ENCODE measurements at regions not wholly inside any gene's neighbourhood (a gene's known extent, or its start where the extent isn't known, plus 50 kb on each side); places are given as distances from the start of the nearest gene placed in this dataset.
"Not testable (repeated sequence)": the region's sequence is repeated elsewhere in the genome, so short reads cannot be mapped to it uniquely, and the experiment has no call there.

DNA sequence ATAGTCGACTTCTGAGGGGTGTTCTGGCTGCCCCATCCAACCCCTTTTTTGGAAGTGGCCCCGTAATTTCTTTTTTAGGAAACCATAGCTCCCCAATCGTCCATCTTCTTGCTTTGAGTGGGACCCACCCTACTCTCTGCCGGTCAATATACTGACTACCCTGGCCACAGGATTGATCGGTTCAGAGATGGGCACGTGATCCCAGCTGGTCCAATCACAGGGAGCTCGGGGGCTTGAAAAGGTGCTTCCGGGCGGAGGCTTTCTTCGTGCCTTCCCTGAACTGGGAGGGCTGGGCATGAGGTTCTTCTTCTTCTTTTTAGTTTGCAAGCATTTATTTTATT lies 78.7 kb upstream of the SH3PXD2B start:
- no peak overlapping the region for H3K4me3 Mint-ChIP-seq
- no peaks in the 10 kb centered on the region for H3K9me3 Mint-ChIP-seq
- 83% methylated on average over 10 of the region's 10 CpGs for WGBS (ENCODE audit: insufficient coverage)
- H3K36me3 Mint-ChIP-seq = no peaks in the 10 kb centered on the region
- H3K4me3 ChIP-seq (ENCODE audit: low read length) = no peak overlapping the region
- H3K27me3 Mint-ChIP-seq (ENCODE audit: low read depth in 2 of 2) = peaks cover 5 to 18% of the 10 kb centered on the region in 2 donors
- no peaks in the 10 kb centered on the region for H3K9me3 ChIP-seq (ENCODE audit: control insufficient read depth, insufficient read depth, low read length)
- no peak overlapping the region for H3K27ac Mint-ChIP-seq
- H3K36me3 ChIP-seq (ENCODE audit: control insufficient read depth, insufficient read depth, low read length) = no peaks in the 10 kb centered on the region
- ATAC-seq (no peak), DNase-seq (no peak)
- intact Hi-C loops (cut with micrococcal nuclease) = no loop called here
- no peaks in the 10 kb centered on the region for H3K4me1 ChIP-seq (ENCODE audit: control insufficient read depth, insufficient read depth, low read length)
- peaks cover 0 to 7% of the 10 kb centered on the region in 2 donors for H3K4me1 Mint-ChIP-seq
- no peak overlapping the region for H3K27ac ChIP-seq (ENCODE audit: low read length)
- H3K27me3 ChIP-seq (ENCODE audit: control insufficient read depth, insufficient read depth, low read length) = no peaks in the 10 kb centered on the region
- TF ChIP-seq, protein P1, sequence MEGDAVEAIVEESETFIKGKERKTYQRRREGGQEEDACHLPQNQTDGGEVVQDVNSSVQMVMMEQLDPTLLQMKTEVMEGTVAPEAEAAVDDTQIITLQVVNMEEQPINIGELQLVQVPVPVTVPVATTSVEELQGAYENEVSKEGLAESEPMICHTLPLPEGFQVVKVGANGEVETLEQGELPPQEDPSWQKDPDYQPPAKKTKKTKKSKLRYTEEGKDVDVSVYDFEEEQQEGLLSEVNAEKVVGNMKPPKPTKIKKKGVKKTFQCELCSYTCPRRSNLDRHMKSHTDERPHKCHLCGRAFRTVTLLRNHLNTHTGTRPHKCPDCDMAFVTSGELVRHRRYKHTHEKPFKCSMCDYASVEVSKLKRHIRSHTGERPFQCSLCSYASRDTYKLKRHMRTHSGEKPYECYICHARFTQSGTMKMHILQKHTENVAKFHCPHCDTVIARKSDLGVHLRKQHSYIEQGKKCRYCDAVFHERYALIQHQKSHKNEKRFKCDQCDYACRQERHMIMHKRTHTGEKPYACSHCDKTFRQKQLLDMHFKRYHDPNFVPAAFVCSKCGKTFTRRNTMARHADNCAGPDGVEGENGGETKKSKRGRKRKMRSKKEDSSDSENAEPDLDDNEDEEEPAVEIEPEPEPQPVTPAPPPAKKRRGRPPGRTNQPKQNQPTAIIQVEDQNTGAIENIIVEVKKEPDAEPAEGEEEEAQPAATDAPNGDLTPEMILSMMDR (IDR thresholded peaks at IDR 0.05) = no peak

DNA sequence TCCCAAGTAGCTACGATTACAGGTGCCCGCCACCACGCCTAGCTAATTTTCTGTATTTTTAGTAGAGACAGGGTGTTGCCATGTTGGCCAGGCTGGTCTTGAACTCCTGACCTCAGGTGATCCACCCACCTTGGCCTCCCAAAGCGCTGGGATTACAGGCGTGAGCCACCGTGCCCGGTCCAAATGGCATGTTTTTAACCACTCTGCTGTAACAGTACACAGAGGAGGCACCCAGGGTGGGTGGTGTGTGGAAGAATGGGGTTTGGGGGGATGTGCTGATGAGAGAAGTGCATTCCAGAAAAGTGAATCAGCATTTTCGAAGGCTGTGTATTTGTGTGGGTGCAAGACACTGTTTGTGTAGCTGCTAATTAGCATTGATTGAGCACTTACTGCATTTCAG lies 78.1 kb upstream of the SH3PXD2B start:
- H3K4me3 Mint-ChIP-seq; DNase-seq; H3K27ac Mint-ChIP-seq; H3K4me1 Mint-ChIP-seq; H3K36me3 ChIP-seq (ENCODE audit: control insufficient read depth, insufficient read depth, low read length); H3K4me3 ChIP-seq (ENCODE audit: low read length); ATAC-seq; H3K9me3 ChIP-seq (ENCODE audit: control insufficient read depth, insufficient read depth, low read length); H3K9me3 Mint-ChIP-seq; intact Hi-C loops (cut with micrococcal nuclease); H3K36me3 Mint-ChIP-seq; H3K27ac ChIP-seq (ENCODE audit: low read length); H3K4me1 ChIP-seq (ENCODE audit: control insufficient read depth, insufficient read depth, low read length); H3K27me3 ChIP-seq (ENCODE audit: control insufficient read depth, insufficient read depth, low read length): not testable (repeated sequence)
- H3K27me3 Mint-ChIP-seq (ENCODE audit: low read depth in 2 of 2) = peaks cover 11 to 18% of the 10 kb centered on the region in 2 donors
- WGBS (ENCODE audit: insufficient coverage) = 91% methylated on average over 8 of the region's 8 CpGs

DNA sequence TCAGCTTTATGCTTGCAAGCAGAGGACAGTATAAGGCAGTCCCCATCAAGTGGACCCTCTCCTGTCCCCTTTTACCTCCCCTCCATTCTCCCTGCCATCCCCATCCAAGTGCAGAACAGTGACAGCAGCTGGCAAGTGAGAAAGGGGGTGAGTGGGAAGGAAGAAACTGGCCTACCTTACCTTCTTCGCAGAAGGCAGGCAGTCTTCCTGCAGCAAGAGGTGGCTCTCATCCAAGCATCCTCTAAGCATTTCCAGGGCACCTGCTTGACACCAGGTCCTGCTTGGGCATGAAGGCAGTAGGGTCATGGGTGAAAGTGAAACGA lies 77.3 kb upstream of the SH3PXD2B start:
- Histone ChIP-seq H3K36me3 (ENCODE audit: control insufficient read depth, insufficient read depth, low read length) (no peaks in the 10 kb centered on the region), H3K4me1 (ENCODE audit: control insufficient read depth, insufficient read depth, low read length) (no peaks in the 10 kb centered on the region), H3K27me3 (ENCODE audit: control insufficient read depth, insufficient read depth, low read length) (no peaks in the 10 kb centered on the region), H3K9me3 (ENCODE audit: control insufficient read depth, insufficient read depth, low read length) (no peaks in the 10 kb centered on the region), H3K27ac (ENCODE audit: low read length) (no peak overlapping the region), H3K4me3 (ENCODE audit: low read length) (no peak overlapping the region)
- Mint-ChIP-seq H3K27me3 (ENCODE audit: low read depth in 2 of 2) (peaks cover 19 to 25% of the 10 kb centered on the region in 2 donors), H3K27ac (no peak overlapping the region), H3K4me1 (peaks cover 0 to 7% of the 10 kb centered on the region in 2 donors), H3K4me3 (no peak overlapping the region), H3K36me3 (no peaks in the 10 kb centered on the region), H3K9me3 (no peaks in the 10 kb centered on the region)
- WGBS (ENCODE audit: insufficient coverage) = 73% methylated on average over 2 of the region's 2 CpGs
- no peak for ATAC-seq
- DNase-seq = no peak
- TF ChIP-seq, protein P1 (IDR thresholded peaks at IDR 0.05) = no peak
- intact Hi-C loops (cut with micrococcal nuclease) = no loop called here

DNA sequence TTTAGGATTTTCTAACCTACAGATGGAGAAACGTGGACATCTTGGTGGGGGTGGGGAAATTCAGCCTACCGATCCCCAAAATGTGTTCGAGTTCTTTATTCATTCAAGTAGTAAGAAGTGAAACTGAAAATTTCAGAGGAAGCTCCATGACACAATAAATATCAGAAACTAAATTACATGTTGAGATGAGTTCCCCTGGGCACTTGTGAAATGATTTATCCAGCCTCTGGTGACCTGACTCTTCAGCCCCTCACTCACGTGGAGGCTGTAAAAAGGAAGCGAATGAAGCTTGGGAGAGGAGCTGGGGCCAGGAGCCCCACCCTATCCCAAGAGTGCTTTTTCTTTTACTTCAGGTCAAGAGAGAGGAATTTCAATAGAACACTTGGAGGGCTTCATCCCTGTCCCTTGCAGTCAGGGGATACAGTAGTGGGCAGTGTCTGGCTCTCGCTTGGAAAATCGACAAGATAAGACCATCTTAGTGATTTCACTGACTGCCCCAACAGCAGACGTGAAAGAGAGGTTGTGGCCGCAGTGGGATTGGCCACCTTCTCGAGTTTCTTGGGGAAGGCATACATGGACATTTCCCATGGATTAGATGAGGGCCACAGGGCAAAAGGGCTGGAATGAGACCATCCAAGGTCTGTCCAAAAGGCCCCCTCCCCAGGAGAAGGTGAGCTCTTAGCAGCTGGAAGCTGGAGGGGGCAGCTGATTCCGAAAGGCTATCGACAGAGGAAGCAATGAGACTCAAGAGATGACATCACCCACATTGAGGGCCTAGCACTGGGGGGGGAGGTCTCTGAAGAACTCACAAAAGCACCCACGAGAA lies 76.8 kb upstream of the SH3PXD2B start:
- H3K27ac ChIP-seq (ENCODE audit: low read length) = no peak overlapping the region
- 79% methylated on average over 11 of the region's 13 CpGs for WGBS (ENCODE audit: insufficient coverage)
- Mint-ChIP-seq H3K4me1 (peaks cover 0 to 7% of the 10 kb centered on the region in 2 donors), H3K36me3 (no peaks in the 10 kb centered on the region), H3K9me3 (no peaks in the 10 kb centered on the region), H3K27ac (no peak overlapping the region), H3K4me3 (no peak overlapping the region), H3K27me3 (ENCODE audit: low read depth in 2 of 2) (peaks cover 25 to 31% of the 10 kb centered on the region in 2 donors)
- H3K27me3 ChIP-seq (ENCODE audit: control insufficient read depth, insufficient read depth, low read length) = no peaks in the 10 kb centered on the region
- DNase-seq = no peak
- no peaks in the 10 kb centered on the region for H3K4me1 ChIP-seq (ENCODE audit: control insufficient read depth, insufficient read depth, low read length)
- ATAC-seq = no peak
- TF ChIP-seq, protein P1 (IDR thresholded peaks at IDR 0.05) = no peak
- no peaks in the 10 kb centered on the region for H3K36me3 ChIP-seq (ENCODE audit: control insufficient read depth, insufficient read depth, low read length)
- intact Hi-C loops (cut with micrococcal nuclease) = no loop called here
- no peak overlapping the region for H3K4me3 ChIP-seq (ENCODE audit: low read length)
- H3K9me3 ChIP-seq (ENCODE audit: control insufficient read depth, insufficient read depth, low read length) = no peaks in the 10 kb centered on the region

Data from natural killer cell (primary cell).